ENCODE measurements at regions not wholly inside any gene's neighbourhood (a gene's known extent, or its start where the extent isn't known, plus 50 kb on each side); places are given as distances from the start of the nearest gene placed in this dataset.

GRCh38 chr12:73181244-73181643 lies 909.1 kb downstream of the TRHDE start:
- Mint-ChIP-seq H3K27me3 (ENCODE audit: low read depth in 2 of 2) (no peaks in the 10 kb centered on the region), H3K27ac (no peak overlapping the region), H3K4me3 (no peak overlapping the region), H3K9me3 (peaks cover 15 to 17% of the 10 kb centered on the region in 2 donors), H3K36me3 (peaks cover 15% of the 10 kb centered on the region), H3K4me1 (no peaks in the 10 kb centered on the region)
- Histone ChIP-seq H3K4me1 (ENCODE audit: control insufficient read depth, insufficient read depth, low read length) (no peaks in the 10 kb centered on the region), H3K27ac (ENCODE audit: low read length) (no peak overlapping the region), H3K27me3 (ENCODE audit: control insufficient read depth, insufficient read depth, low read length) (no peaks in the 10 kb centered on the region), H3K9me3 (ENCODE audit: control insufficient read depth, insufficient read depth, low read length) (peaks cover 5% of the 10 kb centered on the region), H3K4me3 (ENCODE audit: low read length) (no peak overlapping the region), H3K36me3 (ENCODE audit: control insufficient read depth, insufficient read depth, low read length) (no peaks in the 10 kb centered on the region)
- intact Hi-C loops (cut with micrococcal nuclease): no loop called here
- ATAC-seq (no peak), DNase-seq (no peak)
- WGBS (ENCODE audit: insufficient coverage): 80% methylated on average over 6 of the region's 7 CpGs
- TF ChIP-seq CTCF (IDR thresholded peaks at IDR 0.05): no peak

DNA sequence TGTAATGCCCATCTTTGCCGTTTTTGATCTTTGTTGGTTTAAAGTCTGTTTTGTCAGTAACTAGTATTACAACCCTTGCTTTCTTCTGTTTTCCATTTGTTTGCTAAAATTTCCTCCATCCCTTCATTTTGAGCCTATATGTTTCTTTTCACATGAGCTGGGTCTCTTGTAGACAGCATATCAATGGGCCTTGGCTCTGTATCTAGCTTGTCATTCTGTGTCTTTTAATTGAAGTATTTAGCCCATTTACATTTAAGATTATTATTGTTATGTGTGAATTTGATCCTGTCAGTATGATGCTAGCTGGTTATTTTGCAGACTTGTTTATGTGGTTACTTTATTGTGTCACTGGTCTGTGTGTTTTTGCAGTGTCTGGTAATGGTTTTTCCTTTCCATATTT lies 913.2 kb downstream of the TRHDE start:
- H3K36me3 Mint-ChIP-seq: peaks cover 21% of the 10 kb centered on the region
- no peaks in the 10 kb centered on the region for H3K36me3 ChIP-seq (ENCODE audit: control insufficient read depth, insufficient read depth, low read length)
- no peaks in the 10 kb centered on the region for H3K27me3 Mint-ChIP-seq (ENCODE audit: low read depth in 2 of 2)
- peaks cover 5% of the 10 kb centered on the region for H3K9me3 ChIP-seq (ENCODE audit: control insufficient read depth, insufficient read depth, low read length)
- H3K4me1 ChIP-seq (ENCODE audit: control insufficient read depth, insufficient read depth, low read length): no peaks in the 10 kb centered on the region
- no peaks in the 10 kb centered on the region for H3K4me1 Mint-ChIP-seq
- intact Hi-C loops (cut with micrococcal nuclease): no loop called here
- no peak for TF ChIP-seq CTCF (IDR thresholded peaks at IDR 0.05)
- H3K27ac ChIP-seq (ENCODE audit: low read length): no peak overlapping the region
- ATAC-seq (no peak), DNase-seq (no peak)
- H3K27me3 ChIP-seq (ENCODE audit: control insufficient read depth, insufficient read depth, low read length): no peaks in the 10 kb centered on the region
- no peak overlapping the region for H3K4me3 Mint-ChIP-seq
- no peak overlapping the region for H3K4me3 ChIP-seq (ENCODE audit: low read length)
- peaks cover 17 to 25% of the 10 kb centered on the region in 2 donors for H3K9me3 Mint-ChIP-seq
- no peak overlapping the region for H3K27ac Mint-ChIP-seq
- WGBS (ENCODE audit: insufficient coverage): no CpG with 5 or more reads among the region's 1 CpG

DNA sequence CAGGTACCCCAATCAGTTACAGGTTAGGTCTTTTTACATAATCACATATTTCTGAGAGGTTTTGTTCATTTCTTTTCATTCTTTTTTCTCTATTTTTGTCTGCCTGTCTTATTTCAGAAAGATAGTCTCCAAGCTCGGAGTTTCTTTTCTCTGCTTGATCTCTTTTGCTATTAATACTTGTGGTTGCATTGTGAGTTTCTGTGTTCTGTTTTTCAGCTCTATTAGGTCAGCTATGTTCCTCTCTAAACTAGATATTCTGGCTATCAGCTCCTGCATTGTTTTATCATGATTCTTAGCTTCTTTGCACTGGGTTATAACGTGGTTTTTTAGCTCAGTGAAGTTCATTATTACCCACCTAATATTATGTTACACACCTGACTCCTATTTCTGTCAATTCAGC lies 914.1 kb downstream of the TRHDE start:
- H3K4me3 Mint-ChIP-seq: no peak overlapping the region
- Histone ChIP-seq H3K4me3 (ENCODE audit: low read length) (no peak overlapping the region), H3K9me3 (ENCODE audit: control insufficient read depth, insufficient read depth, low read length) (no peaks in the 10 kb centered on the region), H3K27me3 (ENCODE audit: control insufficient read depth, insufficient read depth, low read length) (no peaks in the 10 kb centered on the region), H3K27ac (ENCODE audit: low read length) (no peak overlapping the region), H3K36me3 (ENCODE audit: control insufficient read depth, insufficient read depth, low read length) (no peaks in the 10 kb centered on the region), H3K4me1 (ENCODE audit: control insufficient read depth, insufficient read depth, low read length) (no peaks in the 10 kb centered on the region)
- no peak for DNase-seq
- no peaks in the 10 kb centered on the region for H3K27me3 Mint-ChIP-seq (ENCODE audit: low read depth in 2 of 2)
- intact Hi-C loops (cut with micrococcal nuclease): no loop called here
- WGBS (ENCODE audit: insufficient coverage): 83% methylated on average over 1 of the region's 2 CpGs
- peaks cover 20 to 28% of the 10 kb centered on the region in 2 donors for H3K9me3 Mint-ChIP-seq
- no peak for TF ChIP-seq CTCF (IDR thresholded peaks at IDR 0.05)
- ATAC-seq: no peak
- peaks cover 20% of the 10 kb centered on the region for H3K36me3 Mint-ChIP-seq
- H3K27ac Mint-ChIP-seq: no peak overlapping the region
- no peaks in the 10 kb centered on the region for H3K4me1 Mint-ChIP-seq

- Mint-ChIP-seq H3K27ac (no peak overlapping the region), H3K4me1 (no peaks in the 10 kb centered on the region), H3K36me3 (peaks cover 13% of the 10 kb centered on the region), H3K4me3 (no peak overlapping the region), H3K9me3 (peaks cover 17 to 31% of the 10 kb centered on the region in 2 donors), H3K27me3 (ENCODE audit: low read depth in 2 of 2) (no peaks in the 10 kb centered on the region)
- Histone ChIP-seq H3K27ac (ENCODE audit: low read length) (no peak overlapping the region), H3K27me3 (ENCODE audit: control insufficient read depth, insufficient read depth, low read length) (no peaks in the 10 kb centered on the region), H3K36me3 (ENCODE audit: control insufficient read depth, insufficient read depth, low read length) (no peaks in the 10 kb centered on the region), H3K4me3 (ENCODE audit: low read length) (no peak overlapping the region), H3K9me3 (ENCODE audit: control insufficient read depth, insufficient read depth, low read length) (no peaks in the 10 kb centered on the region), H3K4me1 (ENCODE audit: control insufficient read depth, insufficient read depth, low read length) (no peaks in the 10 kb centered on the region)
- no peak for ATAC-seq
- intact Hi-C loops (cut with micrococcal nuclease): no loop called here
- 80% methylated on average over 1 of the region's 1 CpG for WGBS (ENCODE audit: insufficient coverage)
- TF ChIP-seq CTCF (IDR thresholded peaks at IDR 0.05): no peak
- no peak for DNase-seq
These were observed 915.6 kb downstream of the TRHDE start for GRCh38 chr12:73187765-73188164.

All from natural killer cell (primary cell).